GM21619 (cell line): ENCODE measurements at regions not wholly inside any gene's neighbourhood (a gene's known extent, or its start where the extent isn't known, plus 50 kb on each side); places are given as distances from the start of the nearest gene placed in this dataset.
"Not testable (repeated sequence)": the region's sequence is repeated elsewhere in the genome, so short reads cannot be mapped to it uniquely, and the experiment has no call there.

ENCODE experiments used
- ATAC-seq: cut with Tn5 transposase; IDR thresholded peaks from one replicate; pipeline ENCODE4 v1.9.1; 2021; ENCODE audit not compliant: unreplicated experiment

DNA sequence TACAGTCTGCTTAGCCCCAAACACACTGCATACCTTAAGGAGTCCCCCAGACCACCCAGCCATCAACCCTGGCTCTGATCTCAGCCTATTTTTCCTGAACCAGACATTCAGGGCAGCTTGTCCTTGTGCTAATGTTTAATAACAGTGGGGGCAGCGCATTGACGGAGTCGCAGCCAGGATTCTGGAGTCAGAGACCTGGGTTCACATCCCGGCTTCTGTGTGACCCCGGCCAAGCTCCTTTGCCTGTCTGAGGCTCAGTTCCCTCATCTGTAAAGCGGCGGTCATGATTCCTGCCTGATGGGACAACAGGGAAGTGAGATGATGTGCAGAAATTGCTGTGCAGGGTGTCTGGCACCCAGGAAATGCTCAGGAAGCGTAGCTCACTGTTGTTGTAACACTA lies 63.1 kb downstream of the MATN1 start:
- no peak for ATAC-seq

DNA sequence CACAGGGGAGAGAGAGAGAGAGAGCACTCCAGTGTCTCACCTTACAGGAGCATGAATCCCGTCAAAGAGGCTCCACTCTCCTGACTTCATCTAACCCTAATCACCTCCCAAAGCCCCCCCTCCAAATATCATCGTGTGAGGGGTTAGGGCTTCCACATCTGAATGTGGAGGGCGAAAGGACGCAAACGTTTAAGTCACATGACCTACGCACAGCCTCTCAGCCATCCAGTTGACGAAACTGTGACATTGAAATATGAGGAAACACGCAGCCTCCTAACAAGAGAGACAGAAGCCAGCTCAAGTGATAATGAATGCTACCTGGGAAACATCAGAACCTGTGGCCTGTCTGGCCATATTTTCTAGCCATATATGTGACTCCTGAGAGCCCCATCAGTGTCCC lies 63.7 kb downstream of the MATN1 start:
- ATAC-seq = no peak

DNA sequence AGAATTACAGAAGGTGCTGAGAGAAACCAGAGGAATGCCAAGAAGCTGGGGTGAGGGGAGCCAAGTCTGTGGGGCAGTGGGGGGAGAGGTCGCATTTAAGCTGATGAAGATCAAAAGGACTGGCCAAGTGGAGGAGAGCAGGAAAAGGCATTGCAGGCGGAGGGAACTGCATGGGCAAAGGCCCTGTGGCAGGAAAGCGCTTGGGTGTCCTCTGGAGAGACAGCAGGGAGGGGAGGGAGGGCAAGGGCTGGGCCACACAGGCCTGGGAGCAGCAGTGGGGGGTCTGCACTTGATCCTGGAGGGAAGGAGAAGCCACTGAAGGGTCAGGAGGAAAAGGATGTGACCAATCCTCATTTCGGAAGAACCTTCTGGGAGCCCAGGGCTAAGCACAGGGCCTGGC lies 65.0 kb downstream of the MATN1 start:
- ATAC-seq = not testable (repeated sequence)

DNA sequence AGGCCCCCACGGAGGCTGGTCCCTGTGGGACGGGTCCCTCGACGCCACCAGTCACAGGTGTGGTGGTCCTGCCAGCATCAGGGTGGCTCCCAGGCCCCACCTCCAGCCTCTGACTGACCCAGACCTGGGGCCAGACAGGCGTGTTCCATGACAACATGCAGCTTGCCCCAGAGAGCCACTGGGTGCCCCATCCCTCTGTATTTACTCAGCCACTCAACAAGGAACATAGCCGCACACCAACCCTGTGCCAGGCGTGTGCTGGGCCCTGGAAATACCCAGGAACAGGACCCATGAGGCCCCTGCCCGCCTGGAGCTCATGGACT lies 65.4 kb downstream of the MATN1 start:
- ATAC-seq = no peak

DNA sequence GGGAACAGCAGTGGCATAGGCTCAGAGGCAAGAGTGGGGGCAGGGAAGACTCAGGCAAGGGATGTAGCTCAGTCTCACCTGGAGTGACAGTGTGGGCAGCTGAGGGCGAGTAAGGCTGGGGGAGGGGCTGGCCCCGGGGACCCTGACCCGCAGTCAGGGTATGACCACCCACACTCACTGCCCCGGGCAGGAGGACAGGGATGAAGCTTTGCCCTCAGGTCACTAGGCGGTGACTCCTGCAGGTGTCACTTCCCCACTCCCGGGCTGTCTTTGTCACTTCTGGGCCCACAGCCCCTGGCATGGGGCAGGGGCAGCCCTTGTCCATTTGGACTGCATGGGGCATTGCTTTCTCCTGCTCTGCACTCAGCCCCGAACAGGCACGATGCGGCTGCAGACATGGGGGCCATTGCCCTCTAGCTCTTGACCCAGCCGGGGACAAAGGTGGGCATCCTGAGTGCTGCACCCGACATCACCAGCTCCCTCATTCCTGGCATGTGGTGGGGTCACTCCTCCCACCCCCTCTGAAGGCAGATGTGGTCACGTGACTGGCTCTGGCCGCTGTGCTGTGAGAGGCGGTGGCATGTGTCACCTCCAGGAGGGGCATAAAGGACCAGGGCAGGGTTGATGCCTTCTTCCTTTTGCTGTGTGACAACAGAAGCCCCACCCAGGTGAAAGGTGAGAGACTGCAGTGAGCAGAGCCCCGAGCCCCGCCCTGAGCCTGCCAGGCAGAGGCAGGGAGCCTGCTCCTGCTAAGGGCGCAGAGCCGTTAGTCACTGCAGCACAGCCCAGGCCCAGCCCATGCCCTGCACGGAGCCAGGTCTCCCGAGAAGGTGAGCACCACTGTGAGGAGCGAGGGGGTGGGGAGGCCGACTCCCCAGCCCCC lies 66.0 kb downstream of the MATN1 start:
- ATAC-seq = no peak

GRCh38 chr1:30656171-30656940 lies 67.0 kb downstream of the MATN1 start:
- ATAC-seq = no peak

DNA sequence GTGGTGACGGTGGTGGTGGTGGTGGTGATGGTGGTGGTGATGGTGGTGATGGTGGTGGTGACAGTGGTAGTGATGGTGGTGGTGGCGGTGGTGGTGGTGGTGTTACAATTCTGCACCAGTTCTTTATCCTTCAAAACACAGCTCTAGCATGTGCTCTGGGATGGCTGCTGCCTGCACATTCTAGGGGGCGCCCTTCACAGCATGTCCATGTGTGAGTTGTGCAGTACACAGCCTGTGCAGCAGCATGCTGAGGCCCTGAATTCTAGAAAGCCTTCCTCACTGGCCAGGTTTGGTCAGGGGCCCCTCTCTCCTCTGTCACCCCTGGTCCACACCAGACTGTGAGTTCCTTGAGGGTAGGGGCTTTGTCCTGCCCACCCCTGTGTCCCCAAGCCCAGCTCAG lies 67.7 kb downstream of the MATN1 start:
- ATAC-seq = no peak

DNA sequence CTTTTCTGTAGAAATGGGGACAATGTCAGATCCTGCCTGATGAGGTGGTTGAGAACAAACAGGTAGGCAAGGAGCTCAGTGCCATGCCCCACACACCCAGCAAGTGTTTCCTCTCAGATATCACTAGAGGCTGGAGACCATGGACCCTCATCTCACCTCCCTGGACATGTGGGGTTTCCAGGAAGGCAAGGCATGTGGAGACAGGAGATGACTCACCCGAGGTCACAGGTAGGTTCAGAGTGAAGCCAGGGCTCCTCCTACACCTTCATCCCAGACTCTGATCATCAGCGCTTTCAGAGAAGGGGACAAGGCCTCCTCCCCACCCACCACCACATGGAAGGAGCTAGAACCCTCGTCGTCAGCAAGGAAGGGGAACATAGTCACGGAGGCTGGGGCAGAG lies 69.2 kb downstream of the MATN1 start:
- ATAC-seq = no peak

- no peak for ATAC-seq
These were observed 71.1 kb downstream of the MATN1 start for GRCh38 chr1:30652152-30652841.

- ATAC-seq = not testable (repeated sequence)
These were observed 72.0 kb downstream of the MATN1 start for GRCh38 chr1:30651395-30651794.

DNA sequence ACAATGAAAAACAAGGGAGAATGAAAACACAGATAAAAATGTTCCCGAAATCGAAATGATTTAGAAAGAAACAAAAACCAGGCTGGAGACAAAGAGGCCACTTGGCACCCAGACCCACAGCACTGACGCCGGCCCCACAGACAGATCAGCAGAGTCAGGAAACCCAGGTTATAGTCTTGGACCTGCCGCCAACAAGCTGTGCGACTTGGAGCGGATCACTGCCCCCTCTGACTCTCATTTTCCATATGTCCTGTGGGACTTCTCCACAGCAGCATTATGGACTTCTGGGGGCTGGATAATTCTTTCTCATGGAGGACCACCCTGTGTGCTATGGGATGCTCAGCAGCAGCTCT lies 72.4 kb downstream of the MATN1 start:
- no peak for ATAC-seq

GRCh38 chr1:30650038-30650967 lies 73.1 kb downstream of the MATN1 start:
- ATAC-seq = no peak

DNA sequence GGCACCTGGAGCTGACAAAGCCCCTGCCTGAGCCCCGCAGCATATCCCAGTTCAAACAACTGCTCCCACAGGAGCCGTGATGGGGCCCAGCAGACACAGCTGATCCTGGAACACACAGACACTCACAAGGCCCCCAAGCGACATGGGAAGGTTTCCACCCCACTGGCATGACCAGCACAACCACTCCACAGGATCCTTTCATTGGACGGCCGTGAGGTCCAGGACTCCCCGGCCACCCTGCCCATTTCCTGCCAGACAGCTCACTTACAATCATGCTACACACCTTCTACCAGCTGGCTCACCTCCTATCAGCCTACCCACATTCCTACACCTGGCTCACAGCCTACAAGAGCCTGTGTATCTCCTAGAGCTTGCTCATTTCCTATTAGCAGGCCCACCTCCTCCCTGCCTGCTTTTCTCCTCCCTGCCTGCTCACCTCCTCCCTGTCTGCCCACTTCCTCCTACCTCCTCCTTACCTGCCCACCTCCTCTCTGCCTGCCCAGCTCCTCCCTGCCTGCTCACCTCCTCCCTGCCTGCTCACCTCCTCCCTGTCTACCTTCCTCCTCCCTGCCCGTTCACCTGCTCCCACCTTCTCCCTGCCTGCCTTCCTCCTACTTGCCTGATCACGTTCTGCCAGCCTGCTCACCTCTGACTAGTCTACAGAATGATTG lies 73.9 kb downstream of the MATN1 start:
- ATAC-seq = no peak

DNA sequence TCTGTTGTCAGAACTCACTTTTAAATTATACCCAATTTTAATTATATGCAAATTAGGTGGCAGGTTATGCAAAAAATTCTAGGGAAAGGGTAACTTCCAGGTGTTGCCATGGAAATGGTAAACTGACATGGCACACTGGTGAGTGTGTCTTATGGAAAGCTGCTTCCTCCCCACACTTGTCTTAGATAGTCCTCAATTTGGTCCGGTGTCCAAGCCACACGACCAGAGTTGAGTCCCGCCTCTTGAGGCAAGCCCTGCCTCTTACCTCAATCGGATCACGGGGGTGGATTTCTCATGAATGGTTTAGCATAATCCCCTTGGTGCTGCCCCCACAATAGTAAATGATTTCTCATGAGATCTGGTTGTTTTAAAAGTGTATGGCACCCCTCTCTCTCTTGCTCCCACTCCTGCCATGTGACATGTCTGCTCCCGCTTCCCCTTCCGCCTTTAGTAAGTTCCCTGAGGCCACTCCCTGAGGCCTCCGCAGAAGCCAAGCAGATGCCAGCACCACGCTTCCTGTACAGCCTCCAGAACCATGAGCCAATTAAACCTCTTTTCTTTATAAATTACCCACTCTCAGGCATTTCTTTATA lies 74.9 kb downstream of the MATN1 start:
- ATAC-seq = no peak

DNA sequence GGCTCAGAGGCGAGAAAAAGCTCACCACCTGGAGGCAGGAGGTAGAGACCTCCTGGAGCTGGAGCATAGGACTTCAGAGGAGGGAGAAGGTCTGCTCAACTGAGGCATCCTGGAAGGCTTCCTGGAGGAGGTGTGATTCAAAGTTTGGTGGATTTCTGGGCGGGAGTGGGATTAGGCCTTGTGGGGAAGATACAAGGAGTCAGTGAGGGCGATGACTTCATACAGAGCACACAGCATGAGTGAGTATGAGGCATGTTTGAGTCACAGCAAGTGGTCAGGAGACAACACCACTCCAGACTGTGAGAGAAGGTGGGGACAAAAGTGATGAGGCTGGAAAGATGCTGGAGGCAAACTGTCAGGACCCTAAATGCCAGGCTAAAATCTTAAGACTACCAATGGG lies 77.6 kb downstream of the MATN1 start:
- ATAC-seq = no peak

GRCh38 chr1:30642391-30643120 lies 80.8 kb downstream of the MATN1 start:
- ATAC-seq = no peak

DNA sequence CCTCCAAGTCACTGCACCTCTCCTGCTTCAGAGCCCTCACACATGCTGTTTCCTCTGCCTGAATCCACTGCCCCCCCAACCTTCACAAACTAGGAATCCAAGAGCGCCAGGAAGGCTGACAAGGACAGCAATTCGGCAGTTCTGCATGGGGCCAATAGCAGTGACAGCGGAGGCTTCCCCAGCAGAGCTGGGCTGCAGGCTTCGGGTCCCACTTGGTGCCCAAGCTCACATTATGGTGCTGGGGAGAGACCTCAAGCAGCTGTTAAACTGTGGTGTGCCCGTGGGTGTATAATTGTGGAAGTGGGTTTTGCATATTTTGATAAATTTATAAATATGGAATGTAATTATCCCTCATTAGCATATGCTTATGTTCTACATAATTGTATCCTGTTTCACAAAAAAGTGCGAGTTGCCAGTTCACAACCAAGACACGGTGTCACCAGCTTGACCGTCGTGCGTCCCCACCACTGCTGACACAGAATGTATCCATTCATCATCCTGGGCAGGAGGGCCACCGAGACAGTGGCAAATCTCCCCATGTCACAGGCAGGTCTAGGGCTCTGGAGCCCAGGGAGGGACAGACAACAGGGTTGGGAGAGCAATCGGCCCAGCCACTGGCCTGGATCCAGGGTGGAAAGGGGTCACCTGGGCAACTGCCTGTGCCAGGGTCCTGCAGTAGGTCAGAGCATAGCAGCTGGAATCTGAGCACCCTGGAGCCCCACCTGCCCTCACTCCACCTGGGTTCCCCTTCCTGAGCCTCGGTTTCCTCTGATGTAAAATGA lies 81.6 kb downstream of the MATN1 start:
- no peak for ATAC-seq

DNA sequence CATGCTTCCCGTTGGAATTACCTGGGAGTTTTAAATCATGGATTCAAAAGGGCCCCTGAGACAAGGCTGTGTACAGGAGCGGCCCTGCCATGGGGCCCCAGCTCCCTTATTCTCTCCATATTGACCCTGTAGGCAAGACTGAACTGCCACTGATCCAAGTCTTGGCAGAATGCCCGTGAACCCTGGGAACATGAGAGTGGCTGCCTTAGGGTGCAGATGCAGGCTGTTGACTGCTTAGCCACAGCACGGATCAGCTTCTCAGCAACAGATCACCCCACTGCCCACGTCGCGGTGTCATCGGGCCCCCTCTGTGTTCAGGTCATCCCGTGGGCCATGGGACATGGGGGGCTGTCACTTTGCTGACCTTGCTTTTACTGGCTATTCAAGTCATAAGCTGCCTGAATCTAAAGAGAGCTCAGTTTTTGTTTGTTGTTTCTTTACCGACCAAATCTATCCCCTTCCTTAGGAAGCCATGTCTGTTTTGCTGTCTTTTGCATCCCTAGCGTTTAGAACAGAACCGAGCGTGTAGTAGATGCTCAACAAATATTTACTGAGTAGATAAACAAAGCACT lies 83.4 kb downstream of the MATN1 start:
- ATAC-seq = no peak
